HEK293 (cell line): ENCODE measurements at regions not wholly inside any gene's neighbourhood (a gene's known extent, or its start where the extent isn't known, plus 50 kb on each side); places are given as distances from the start of the nearest gene placed in this dataset.

ENCODE experiments used
- CTCF ChIA-PET: fragments of 350-600 bp; formaldehyde crosslinking; extraction: SDS; loops from one replicate; lab custom pipeline; 2021; ENCODE audit warnings: antibody characterized with exemption; lab: Yijun Ruan, JAX
- POLR2A ChIA-PET: fragments of 300-600 bp; formaldehyde crosslinking; extraction: SDS; loops from one replicate; lab custom pipeline; 2020; ENCODE audit warnings: antibody characterized with exemption, inconsistent platforms; lab: Yijun Ruan, JAX
- H3K27ac ChIP-seq: fragments of 200-500 bp; sonication (Bioruptor generic); 2 replicates; pipeline ENCODE4 v1.5.1; 2014; ENCODE audit warnings: low read depth, low read length, control low read depth, inconsistent platforms; ENCODE audit errors: extremely low read depth
- H3K36me3 ChIP-seq, 2 experiments: fragments of 200-500 bp in 1 of 2; sonication (Bioruptor generic) in 1 of 2; 1 replicate in 1 of 2; 2 replicates in 1 of 2; pipeline ENCODE4 v1.5.1; 2014 to 2017; ENCODE audit warnings: inconsistent platforms in 2 of 2, low read length in 2 of 2; ENCODE audit not compliant: control insufficient read depth in 2 of 2, insufficient read depth in 1 of 2
- H3K4me1 ChIP-seq: fragments of 200-500 bp; sonication (Bioruptor generic); 2 replicates; pipeline ENCODE4 v1.5.1; 2014; ENCODE audit warnings: mild to moderate bottlenecking, low read length, inconsistent platforms; ENCODE audit not compliant: control insufficient read depth, insufficient read depth
- H3K4me3 ChIP-seq: 2 replicates; pipeline ENCODE4 v1.5.1; 2011; ENCODE audit warnings: low read depth, mild to moderate bottlenecking, control low read depth, low read length, moderate library complexity
- H3K9me3 ChIP-seq: fragments of 200-500 bp; sonication (Bioruptor generic); 2 replicates; pipeline ENCODE4 v1.5.1; 2014; ENCODE audit warnings: low read depth, low read length, inconsistent platforms; ENCODE audit not compliant: control insufficient read depth, insufficient read depth
- HIC1 ChIP-seq: fragments of 450-650 bp; formaldehyde crosslinking; IDR thresholded peaks from 2 replicates; pipeline ENCODE4 v1.5.1; 2016; ENCODE audit warnings: missing biosample characterization, missing genetic modification characterization
- KLF7 ChIP-seq: fragments of 450-650 bp; formaldehyde crosslinking; IDR thresholded peaks from 2 replicates; pipeline ENCODE4 v1.5.1; 2016; ENCODE audit warnings: missing biosample characterization, missing genetic modification characterization, borderline replicate concordance
- TSHZ1 ChIP-seq: fragments of 450-650 bp; formaldehyde crosslinking; IDR thresholded peaks from 2 replicates; pipeline ENCODE4 v1.5.1; 2016; ENCODE audit warnings: missing biosample characterization, missing genetic modification characterization, borderline replicate concordance
- ZBTB44 ChIP-seq: fragments of 450-650 bp; IDR thresholded peaks from 2 replicates; pipeline ENCODE4 v1.5.1; 2018; ENCODE audit warnings: missing biosample characterization, mild to moderate bottlenecking, missing genetic modification characterization
- ZFHX2 ChIP-seq: fragments of 450-650 bp; formaldehyde crosslinking; conservative IDR thresholded peaks from 2 replicates; pipeline ENCODE4 v1.5.1; 2016; ENCODE audit warnings: missing biosample characterization, missing genetic modification characterization
- ZNF133 ChIP-seq: fragments of 450-650 bp; formaldehyde crosslinking; IDR thresholded peaks from 2 replicates; pipeline ENCODE4 v1.5.1; 2016; ENCODE audit warnings: missing biosample characterization, missing genetic modification characterization
- ZNF155 ChIP-seq: fragments of 450-650 bp; formaldehyde crosslinking; IDR thresholded peaks from 2 replicates; pipeline ENCODE4 v1.5.1; 2016; ENCODE audit warnings: missing biosample characterization, missing genetic modification characterization
- ZNF223 ChIP-seq: fragments of 450-650 bp; formaldehyde crosslinking; IDR thresholded peaks from 2 replicates; pipeline ENCODE4 v1.5.1; 2016; ENCODE audit warnings: missing biosample characterization, missing genetic modification characterization
- ZNF239 ChIP-seq: fragments of 450-650 bp; formaldehyde crosslinking; IDR thresholded peaks from 2 replicates; pipeline ENCODE4 v1.5.1; 2016; ENCODE audit warnings: missing biosample characterization, missing genetic modification characterization
- ZNF292 ChIP-seq: fragments of 450-650 bp; formaldehyde crosslinking; IDR thresholded peaks from 2 replicates; pipeline ENCODE4 v1.5.1; 2016; ENCODE audit warnings: low read depth, missing biosample characterization, missing genetic modification characterization, borderline replicate concordance
- ZNF621 ChIP-seq: fragments of 450-650 bp; formaldehyde crosslinking; IDR thresholded peaks from 2 replicates; pipeline ENCODE4 v1.5.1; 2017; ENCODE audit warnings: missing biosample characterization, missing genetic modification characterization
- ZNF677 ChIP-seq: fragments of 450-650 bp; IDR thresholded peaks from 2 replicates; pipeline ENCODE4 v1.5.0; 2018; ENCODE audit warnings: missing biosample characterization, mild to moderate bottlenecking, missing genetic modification characterization, moderate library complexity
- ZSCAN16 ChIP-seq: fragments of 450-650 bp; formaldehyde crosslinking; IDR thresholded peaks from 2 replicates; pipeline ENCODE4 v1.5.1; 2016; ENCODE audit warnings: missing biosample characterization, missing genetic modification characterization

GRCh38 chr4:111399623-111400022 lies 745.6 kb upstream of the FAM241A start:
- Histone ChIP-seq H3K9me3 (no peaks in the 10 kb centered on the region), H3K4me3 (no peak overlapping the region), H3K36me3 (no peaks in the 10 kb centered on the region), H3K27ac (no peak overlapping the region), H3K4me1 (peaks cover 3% of the 10 kb centered on the region; the same call in 1 of the 2 replicates)
- TF ChIP-seq ZFHX2 (tag by site-specific recombination), result 0 out of 2 replicates have a peak, but pooled peaks have one; percentile 11
- TF ChIP-seq ZBTB44 (tag by site-specific recombination), result no peak
- TF ChIP-seq HIC1 (tag by site-specific recombination), result no peak
- POLR2A ChIA-PET, result no interaction called here
- CTCF ChIA-PET, result interaction anchor here (0.5 kb wide), 1 partner anchor 261 kb away, joined by 3 read pairs; no protein-coding TSS in a partner anchor

GRCh38 chr4:111400741-111401140 lies 744.5 kb upstream of the FAM241A start:
- no peaks in the 10 kb centered on the region for H3K36me3 ChIP-seq
- POLR2A ChIA-PET, result no interaction called here
- H3K4me3 ChIP-seq, result no peak overlapping the region
- no peaks in the 10 kb centered on the region for H3K9me3 ChIP-seq
- no peak for TF ChIP-seq ZNF223 (tag by site-specific recombination)
- TF ChIP-seq ZNF133 (tag by site-specific recombination), result 0 out of 2 replicates have a peak, but pooled peaks have one; percentile 9
- peaks cover 3% of the 10 kb centered on the region; the same call in 1 of the 2 replicates for H3K4me1 ChIP-seq
- no peak overlapping the region for H3K27ac ChIP-seq
- CTCF ChIA-PET, result no interaction called here

- ChIA-PET POLR2A (no interaction called here), CTCF (no interaction called here)
- peaks cover 3% of the 10 kb centered on the region; the same call in 1 of the 2 replicates for H3K4me1 ChIP-seq
- H3K27ac ChIP-seq, result no peak overlapping the region
- TF ChIP-seq ZNF155 (tag by site-specific recombination), result no peak
- TF ChIP-seq ZNF239 (tag by site-specific recombination), result no peak
- no peak for TF ChIP-seq ZNF677 (tag by site-specific recombination)
- TF ChIP-seq ZNF621 (tag by site-specific recombination), result no peak
- no peak for TF ChIP-seq KLF7
- TF ChIP-seq ZNF292 (tag by site-specific recombination), result no peak
- TF ChIP-seq TSHZ1 (tag by site-specific recombination), result no peak
- TF ChIP-seq ZSCAN16, result no peak
- H3K36me3 ChIP-seq, result no peaks in the 10 kb centered on the region
- H3K9me3 ChIP-seq, result no peaks in the 10 kb centered on the region
- H3K4me3 ChIP-seq, result no peak overlapping the region
These were observed 740.6 kb upstream of the FAM241A start for GRCh38 chr4:111404673-111405072.
